ENCODE measurements at regions not wholly inside any gene's neighbourhood (a gene's known extent, or its start where the extent isn't known, plus 50 kb on each side); places are given as distances from the start of the nearest gene placed in this dataset.

DNA sequence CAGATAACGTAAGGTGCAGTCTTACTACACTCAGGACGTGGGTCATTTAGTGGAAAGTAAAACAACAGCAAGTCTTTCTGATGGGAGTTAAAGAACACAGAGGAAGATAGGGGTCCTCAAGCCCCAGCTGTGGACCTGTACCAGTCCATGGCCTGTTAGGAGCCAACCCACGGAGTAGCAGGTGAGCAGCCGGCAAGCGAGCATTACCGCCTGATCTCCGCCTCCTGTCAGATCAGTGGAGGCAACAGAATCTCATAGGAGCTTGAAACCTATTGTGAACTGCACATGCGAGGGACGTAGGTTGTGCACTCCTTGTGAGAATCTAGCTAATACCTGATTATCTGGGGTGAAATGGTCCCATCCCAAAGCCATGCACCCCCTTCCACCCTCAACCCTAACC lies 1180.8 kb downstream of the FSTL5 start:
- TF ChIP-seq, protein P1, sequence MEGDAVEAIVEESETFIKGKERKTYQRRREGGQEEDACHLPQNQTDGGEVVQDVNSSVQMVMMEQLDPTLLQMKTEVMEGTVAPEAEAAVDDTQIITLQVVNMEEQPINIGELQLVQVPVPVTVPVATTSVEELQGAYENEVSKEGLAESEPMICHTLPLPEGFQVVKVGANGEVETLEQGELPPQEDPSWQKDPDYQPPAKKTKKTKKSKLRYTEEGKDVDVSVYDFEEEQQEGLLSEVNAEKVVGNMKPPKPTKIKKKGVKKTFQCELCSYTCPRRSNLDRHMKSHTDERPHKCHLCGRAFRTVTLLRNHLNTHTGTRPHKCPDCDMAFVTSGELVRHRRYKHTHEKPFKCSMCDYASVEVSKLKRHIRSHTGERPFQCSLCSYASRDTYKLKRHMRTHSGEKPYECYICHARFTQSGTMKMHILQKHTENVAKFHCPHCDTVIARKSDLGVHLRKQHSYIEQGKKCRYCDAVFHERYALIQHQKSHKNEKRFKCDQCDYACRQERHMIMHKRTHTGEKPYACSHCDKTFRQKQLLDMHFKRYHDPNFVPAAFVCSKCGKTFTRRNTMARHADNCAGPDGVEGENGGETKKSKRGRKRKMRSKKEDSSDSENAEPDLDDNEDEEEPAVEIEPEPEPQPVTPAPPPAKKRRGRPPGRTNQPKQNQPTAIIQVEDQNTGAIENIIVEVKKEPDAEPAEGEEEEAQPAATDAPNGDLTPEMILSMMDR (IDR thresholded peaks at IDR 0.05), result no peak
- no peak for TF ChIP-seq POLR2A (IDR thresholded peaks at IDR 0.05; ENCODE audit: low read depth)

All from esophagus muscularis mucosa (tissue), 3 donors.